ENCODE measurements at regions not wholly inside any gene's neighbourhood (a gene's known extent, or its start where the extent isn't known, plus 50 kb on each side); places are given as distances from the start of the nearest gene placed in this dataset.
"Not testable (repeated sequence)": the region's sequence is repeated elsewhere in the genome, so short reads cannot be mapped to it uniquely, and the experiment has no call there.

DNA sequence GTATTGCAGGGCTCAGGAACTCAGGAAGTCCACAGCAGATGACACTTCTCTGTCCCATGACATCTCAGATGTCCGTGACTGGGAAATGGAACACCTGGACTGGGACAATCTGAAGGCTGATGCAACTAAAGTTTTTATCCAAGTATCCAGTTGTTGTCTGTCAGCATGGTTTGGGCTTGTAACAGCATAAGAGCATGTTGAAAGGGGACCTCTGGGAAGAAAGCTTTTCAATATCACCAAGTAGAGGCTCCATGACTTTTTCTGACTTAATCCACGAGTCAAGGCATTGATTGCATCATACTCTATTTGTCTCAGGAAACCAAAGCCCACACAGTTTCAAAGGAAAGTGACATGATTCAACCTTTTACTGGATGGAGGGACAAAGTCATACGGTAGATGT lies 807.7 kb downstream of the MTRR start:
- no peak for DNase-seq

DNA sequence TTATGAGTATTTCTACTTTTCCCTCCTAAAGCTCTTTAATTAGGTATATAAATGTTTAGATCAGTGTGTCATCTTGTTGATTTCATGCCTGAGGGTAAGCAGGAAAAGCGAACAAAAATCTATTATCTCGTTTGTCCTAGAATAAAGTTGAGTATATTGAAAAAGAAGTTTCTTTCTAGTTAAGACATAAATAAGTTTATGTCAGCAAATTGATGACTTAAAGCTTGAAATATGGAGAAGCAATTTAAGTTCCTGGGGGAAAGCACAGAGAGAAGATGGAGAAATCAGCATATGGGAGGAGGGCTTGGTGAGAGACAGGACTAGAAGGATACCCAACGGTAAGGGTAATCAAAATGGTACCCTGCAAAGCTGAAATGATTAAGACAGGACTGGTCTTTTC lies 813.4 kb downstream of the MTRR start:
- DNase-seq = no peak

DNA sequence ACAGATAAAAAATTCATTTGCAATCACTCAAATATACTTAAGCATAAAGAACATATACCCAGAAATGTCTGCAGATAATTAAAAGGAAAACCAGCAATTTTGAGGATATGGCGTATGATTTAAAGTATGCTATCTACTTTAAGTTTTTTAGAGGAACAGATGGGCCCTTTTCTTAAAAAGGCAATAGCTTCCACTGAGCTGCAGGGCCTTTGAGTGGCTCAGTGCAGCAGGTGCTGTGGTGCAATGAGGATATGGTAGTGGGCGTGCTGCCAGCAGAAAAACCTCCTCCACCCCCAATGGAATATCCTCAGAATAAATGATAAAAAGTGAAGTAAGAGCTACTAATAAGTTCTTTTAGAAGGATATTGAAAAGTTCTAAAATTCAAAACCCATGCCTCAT lies 814.5 kb downstream of the MTRR start:
- DNase-seq = no peak

DNA sequence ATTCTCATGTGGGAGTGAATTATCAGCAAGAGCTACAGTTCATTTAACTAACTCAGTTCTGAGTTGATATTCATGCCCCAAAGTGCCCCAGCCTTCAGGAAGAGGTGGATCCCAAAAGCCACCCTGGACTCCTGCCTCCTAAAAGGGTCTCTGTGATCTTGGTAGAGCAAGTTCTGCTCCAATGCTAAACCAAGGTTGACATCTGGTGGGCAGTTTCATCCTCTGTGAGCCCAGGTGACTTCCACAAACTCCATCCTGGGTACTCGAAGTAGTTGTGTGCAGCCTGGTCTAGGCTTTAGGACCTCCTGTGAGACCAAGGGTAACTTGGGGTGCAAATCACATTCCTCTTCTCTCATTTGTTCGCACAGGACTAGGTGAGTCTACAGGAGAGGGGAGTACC lies 816.8 kb downstream of the MTRR start:
- no peak for DNase-seq

DNA sequence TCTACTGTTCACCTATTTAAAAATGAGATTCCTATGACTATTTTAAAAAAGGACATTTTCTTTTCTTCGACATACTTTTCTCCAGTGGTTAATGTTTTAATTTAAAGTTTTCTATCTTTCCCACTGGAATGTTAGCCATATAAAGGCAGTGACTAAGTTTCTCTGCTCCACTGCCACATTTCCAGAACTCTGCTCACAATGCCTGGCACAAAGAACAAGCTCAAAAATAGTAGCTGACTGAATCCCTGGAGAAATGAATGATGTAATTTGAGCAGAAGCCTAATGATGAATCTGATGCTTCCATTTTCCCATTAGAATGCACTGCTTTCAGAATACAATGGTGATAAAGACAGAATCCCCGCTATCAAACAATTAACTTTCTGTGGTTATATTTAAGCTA lies 817.8 kb downstream of the MTRR start:
- DNase-seq = no peak

DNA sequence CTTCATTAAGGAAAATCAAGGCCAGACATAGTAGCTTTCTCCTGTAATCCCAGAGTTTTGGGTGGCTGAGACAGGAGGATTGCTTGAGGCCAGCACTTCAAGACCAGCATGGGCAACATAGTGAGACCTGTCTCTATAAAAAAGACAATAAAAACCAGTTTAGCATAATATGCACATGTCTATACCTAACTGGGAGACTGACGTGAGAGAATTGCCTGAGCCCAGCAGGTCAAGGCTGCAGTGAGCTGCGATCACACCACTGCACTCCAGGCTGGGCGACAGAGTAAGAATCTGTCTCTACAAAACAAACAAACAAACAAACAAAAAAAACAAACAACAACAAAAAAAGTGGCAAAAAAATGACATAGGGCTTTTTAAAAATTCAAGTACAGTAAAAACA lies 820.8 kb downstream of the MTRR start:
- no peak for DNase-seq

DNA sequence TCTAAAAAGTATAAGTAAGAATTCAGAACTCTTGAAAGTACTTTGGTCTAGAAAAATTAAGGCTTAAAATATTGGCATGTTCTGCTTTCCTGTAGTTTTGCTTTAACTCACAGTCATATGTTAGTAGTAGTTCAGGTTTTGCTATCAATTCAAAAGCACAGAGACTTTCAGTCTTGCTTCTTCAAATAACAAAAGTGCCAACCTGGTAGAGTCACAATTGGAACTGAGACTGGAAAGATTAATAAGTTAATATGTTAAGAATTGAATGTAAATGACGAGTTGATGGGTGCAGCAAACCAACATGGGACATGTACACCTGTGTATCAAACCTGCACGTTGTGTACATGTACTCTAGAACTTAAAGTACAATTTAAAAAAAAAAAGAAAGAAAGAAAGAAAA lies 822.3 kb downstream of the MTRR start:
- no peak for DNase-seq

DNA sequence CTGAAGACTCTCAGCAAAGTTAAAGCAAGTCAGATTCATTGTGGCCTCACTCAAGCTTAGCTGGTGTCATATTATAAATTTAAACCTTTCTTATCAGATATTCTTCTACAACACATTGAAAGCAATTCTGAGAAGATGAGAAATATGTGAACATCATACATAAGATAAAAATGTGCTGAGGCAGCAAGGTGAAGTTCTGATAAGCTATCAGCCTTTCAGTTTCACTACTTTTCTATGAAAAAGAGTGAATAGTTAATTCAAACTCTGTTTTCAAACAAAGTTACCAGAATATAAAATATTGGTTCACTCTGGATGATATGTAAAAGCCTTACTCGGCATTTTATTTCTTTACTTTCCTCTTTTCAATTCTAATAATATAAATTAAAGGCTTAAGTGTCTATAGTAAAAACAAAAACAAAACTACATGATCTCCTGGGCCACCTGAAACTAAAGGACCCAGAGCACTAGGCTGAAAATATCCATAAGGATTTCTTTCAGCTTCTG lies 824.4 kb downstream of the MTRR start:
- DNase-seq = no peak

DNA sequence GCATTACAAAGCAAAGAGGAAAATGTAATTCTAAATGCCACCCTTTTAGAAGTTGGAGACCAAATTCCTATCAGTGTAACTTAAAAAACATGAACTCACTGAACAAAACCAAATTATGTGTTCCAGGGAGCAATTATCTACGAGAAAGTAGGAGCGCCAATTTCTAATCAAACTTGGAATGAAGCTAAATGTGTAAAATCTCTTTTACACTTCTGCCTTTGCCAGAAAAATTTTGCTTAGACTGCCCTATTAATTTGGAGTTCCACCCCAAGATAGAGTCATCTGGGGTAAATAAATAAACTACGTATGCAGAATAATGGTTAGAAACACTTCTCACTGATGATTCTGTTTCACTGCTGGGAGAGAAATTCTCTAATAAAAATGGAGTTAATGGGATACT lies 825.6 kb downstream of the MTRR start:
- no peak for DNase-seq

DNA sequence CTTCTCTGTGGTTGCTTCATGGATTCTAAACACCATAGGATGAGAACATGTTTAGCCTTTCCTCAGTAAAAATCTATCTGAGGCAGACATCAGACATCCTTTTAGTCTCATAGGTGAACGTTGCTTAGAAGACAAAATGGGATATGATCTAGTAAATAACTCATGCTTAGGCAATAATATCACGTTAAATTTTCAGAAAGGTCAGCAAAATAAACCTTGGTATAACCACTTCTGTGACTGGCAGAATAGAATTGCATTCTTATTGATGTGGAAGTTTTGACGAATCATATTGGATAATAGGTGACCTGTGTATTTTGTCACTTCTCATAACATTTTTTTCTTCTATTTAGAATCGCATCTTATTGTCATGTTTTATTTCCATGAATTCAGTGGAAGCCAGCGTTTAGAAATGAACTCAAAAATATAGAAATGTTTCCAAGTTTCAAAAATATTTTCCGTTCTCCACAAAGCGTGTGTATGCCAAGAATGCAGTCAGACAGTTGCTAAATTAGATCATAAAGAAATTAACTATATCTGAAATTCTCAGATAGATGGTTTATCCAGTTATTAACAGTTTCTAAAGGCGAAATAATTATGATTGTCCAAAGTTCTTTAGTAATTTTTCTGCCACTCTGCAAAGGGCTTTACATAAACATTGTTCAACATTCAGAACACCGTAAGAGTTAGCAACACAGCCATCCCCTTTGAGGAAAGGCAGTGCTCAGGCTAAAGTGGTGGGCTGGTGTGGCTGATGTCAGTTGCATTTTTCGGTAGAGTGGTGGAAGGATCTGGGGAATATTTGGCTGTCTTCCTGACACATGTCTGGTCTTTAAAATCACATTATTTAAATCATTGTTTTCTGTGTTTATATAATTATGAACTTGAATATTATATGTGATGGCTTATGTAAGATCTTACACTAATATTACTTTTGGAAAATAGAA lies 827.2 kb downstream of the MTRR start:
- DNase-seq = no peak

DNA sequence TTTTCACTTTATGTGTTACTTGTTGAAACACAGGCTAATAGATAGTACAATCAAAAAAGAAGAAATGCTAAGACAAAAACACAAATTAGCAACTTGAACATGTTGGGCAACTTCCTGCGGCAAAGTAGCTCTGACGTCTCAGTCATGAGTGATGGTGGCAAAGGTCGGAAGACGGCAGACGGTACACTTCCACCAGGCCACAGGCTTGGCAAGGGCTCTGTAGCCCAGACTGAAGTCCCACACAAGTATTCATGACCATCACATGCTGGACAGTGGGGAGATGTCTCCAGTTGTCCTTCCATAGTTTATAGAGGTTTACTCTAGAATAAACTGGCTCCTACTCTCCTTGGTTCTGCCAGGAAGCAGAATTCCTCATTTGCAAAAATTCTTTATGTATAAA lies 831.3 kb downstream of the MTRR start:
- DNase-seq = no peak

DNA sequence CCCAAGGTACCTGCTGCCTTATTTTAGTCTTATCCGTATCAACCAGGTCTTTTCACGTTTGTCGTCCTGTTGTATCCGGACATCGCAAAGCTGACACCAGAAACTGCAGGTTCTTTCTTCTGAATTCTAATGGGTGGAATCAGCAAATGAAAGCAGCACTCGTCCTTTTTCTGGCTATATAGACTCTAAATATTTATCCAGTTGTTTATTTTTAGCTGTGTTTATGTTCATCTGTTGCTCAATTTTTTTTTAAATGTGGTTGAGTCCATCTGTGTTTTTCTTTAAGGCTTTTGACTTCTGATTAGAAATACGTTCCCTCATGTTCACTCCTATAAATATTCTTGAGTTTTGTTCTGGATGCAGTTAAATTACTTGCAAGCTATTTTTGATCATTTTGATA lies 831.7 kb downstream of the MTRR start:
- no peak for DNase-seq

DNA sequence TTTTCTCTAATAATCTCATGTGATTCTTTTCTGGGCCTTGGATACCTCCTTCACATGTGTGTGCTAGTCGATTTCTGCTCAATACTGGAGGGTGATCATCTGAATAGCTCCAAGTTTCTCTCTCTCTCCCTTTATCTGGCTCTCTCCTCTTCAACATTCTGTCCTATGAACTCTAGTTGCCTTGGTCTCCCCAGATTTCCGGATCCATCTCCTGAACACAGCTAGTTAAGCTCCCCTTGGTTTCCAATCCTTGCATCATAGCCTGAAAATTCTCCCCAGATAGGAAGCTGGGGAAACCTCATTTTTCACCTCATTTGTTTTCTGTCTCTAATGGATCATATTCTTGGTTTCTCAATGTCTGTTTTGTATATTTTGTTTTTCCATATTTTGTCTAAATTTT lies 832.3 kb downstream of the MTRR start:
- DNase-seq = no peak

DNA sequence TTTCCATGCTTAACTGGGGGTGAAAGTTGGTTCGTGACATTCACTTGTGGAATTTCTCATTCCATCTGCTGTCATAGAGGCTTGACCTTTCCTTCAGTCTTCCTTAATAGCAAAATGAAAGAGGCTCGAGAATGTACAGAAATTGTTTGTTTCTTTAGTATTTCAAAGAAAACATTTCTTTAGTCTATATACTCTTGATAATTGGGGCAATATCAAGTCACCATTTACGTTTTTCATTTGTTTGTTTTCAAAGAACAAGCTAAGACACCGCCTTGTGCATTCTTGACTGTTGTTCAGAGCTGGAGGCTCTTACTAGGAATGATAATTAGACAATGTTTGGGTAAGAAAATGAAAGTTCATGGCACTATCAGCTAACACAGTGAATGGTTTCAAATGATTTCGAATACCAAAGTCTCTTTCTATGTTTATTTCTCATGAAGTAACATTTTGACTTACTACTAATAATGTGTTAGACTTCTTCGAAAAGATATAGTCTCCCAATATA lies 835.4 kb downstream of the SEMA5A start:
- no peak for DNase-seq

DNA sequence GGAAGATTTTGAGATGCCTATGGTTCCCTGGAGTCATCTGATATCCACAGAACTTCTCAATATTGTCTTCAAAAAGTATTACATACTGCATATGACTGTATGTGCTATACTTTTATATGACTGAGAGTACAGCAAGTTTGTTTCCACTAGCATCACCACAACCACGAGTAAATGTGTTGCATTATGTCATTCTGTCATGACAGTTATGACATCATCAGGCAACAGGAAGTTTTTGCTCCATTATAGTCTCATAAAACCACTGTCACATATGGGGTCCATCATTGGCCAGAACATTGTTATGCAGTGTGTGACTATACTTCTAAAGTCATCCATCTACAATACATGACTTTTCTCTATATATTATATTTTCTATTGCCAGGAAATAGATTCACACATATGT lies 831.7 kb downstream of the SEMA5A start:
- DNase-seq = no peak

DNA sequence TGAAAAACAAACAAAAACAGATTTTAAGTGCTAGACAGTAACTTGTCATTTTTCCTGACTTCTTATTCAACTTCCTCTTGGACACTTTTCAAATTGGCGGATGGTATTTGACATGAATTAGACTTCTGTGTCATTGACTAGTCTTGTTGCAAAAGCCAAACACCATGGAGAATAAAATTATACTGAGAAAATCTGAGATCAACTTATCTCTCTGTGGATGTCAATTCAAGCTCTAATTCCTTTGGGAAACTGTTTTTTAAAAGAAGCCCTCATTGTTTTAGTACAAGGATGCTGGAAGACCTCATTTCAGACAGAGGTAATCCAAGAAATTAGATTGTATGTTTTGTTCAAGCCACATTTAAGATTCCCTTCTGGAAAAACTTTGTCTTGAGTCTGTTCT lies 831.0 kb downstream of the SEMA5A start:
- no peak for DNase-seq

DNA sequence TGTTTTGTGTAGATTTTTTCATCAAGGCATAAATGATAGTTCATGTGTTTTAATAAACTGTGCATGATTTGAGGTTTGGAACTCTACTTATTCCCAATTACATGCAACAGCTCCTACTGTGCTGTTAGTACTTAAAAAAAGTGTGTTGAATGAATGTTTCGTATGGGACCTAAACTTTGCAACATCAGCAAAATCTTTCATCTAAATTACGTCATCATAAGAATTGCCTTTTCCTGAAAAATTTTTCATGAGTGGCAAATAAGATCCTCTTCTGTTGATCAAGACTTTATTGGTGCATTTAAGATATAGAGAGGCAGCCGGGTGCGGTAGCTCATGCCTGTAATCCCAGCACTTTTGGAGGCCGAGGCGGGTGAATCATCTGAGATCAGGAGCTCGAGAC lies 826.1 kb downstream of the SEMA5A start:
- no peak for DNase-seq

DNA sequence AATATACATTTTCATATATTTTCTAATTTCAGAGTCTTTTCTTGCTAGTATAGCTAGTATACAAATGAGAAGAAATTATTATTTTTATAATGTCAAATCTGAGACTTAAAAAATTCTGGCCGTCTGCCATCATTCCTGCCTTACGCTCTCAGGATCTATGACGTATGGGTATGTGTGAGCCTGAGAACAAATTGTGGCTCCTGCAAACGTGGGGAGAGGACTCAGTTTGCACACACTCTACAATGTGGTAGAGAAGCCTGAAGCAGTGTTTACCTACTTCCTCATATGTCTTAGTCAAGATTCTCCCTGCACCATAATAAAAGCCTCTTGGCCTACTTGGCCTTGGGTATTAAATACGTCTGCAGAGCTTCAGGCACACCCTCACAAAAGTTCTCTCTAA lies 825.4 kb downstream of the SEMA5A start:
- no peak for DNase-seq

DNA sequence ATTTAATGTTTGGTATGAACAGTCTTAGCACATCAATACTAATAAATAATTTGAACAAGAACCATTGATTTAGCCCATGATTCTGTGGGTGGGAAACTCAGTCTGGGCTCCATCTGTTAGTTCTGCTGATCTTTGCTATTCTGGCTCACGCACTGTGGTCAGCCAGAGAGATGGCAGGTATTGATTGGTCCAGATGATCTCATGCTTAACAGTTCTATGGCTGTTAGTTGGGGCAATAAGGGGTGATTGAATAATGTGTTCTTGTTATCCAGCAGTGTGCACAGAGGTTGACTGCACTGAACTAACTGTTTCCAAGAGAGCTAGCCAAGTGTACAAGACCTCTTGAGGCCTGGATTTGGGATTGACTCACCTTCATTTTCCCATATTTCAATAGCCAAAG lies 824.3 kb downstream of the SEMA5A start:
- no peak for DNase-seq

DNA sequence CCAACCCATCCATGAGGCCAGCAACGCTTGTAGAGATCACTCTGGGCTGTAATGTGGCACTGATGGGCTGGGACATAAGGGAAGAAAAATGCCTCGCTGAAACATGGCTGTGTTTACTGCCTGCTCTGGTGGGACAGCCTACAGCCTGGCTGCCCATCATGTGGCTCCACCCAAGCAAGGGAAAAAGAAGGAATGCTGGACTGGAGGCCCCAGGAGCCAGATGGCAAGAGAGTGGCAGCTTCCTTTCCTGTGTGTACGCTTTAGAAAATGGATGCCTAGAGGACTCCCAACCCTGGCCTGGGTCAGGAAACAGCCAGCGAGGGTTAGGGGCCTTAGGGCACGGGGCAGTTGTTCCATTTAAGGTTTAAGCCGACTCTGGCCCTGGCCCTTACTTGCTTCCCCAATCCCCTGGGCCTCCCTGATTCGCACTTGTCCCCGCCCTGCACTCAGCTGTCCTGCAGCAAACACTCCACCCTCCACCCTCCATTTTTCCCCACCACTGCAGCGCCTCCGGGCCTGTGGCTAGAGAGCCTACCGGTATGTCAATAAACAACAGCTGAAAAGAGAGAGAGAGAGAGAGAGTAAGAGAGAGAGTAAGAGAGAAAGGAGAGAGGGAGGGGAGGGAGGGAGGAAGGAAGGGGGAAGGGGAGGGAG lies 819.4 kb downstream of the SEMA5A start:
- no peak for DNase-seq

DNA sequence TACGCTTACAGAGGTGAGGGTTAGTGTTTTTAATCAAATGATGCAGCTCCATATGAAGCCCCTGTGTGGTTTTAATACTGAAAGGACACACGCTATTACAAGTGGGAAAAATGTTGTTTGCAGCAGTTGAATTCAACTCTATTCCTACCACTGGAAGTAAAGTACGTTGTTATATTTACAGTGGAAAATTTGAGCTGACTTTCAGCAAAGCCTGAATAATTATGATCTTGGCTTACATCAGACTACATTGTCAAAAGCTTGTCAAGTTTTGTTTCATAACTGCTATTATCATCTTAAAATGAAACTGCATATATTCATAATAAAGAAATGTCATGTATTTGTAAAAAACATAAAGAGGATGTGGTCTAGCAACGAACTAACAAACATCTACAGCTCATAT lies 818.5 kb downstream of the SEMA5A start:
- no peak for DNase-seq

DNA sequence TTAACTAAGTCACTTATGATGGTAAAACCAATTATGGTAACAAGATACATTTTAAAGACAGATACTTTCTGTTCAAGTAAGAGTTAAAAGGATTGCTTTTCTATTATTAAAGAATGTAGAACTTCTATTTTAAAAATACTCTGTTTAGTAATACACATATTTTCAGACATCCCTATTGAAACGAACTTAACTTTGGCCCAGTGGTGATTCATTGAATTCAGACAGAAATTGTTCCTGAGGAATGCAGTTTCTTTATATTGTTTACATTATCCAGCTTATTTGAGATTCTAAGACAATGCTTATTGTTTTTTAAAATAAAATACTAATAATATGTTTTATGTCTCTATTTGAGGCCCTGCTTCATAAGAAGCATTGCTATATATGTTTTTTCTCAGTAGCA lies 816.4 kb downstream of the SEMA5A start:
- DNase-seq = no peak

DNA sequence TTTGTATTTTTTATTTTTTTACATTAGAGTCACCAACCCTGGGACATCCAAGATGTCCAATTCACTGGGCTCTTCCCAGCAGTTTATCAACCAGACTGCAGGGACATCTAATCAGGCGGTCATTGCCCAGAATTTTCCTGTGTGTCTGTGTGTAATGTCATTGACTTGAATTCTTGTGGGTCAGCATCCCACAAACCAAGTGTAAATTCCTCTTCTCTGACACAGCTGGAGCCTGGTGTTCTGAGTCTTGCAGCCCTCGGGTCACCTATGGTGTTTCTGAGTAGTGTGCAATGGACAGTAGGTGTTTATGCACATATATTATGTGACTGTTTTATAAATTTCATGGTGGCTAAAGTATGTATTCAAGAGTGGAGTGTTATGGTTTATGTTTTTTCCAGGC lies 815.7 kb downstream of the SEMA5A start:
- DNase-seq = no peak

DNA sequence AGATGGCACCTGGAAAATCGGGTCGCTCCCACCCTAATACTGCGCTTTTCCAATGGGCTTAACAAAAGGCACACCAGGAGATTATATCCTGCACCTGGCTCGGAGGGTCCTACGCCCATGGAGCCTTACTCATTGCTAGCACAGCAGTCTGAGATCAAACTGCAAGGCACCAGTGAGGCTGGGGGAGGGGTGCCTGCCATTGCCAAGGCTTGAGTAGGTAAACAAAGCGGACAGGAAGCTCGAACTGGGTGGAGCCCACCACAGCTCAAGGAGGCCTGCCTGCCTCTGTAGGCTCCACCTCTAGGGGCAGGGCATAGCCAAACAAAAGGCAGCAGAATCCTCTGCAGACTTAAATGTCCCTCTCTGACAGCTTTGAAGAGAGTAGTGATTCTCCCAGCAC lies 814.8 kb downstream of the SEMA5A start:
- DNase-seq = not testable (repeated sequence)
